Activated B cell treated with CpG ODN at 0.5 μM for 24 hours (primary cell): ENCODE measurements at regions not wholly inside any gene's neighbourhood (a gene's known extent, or its start where the extent isn't known, plus 50 kb on each side); places are given as distances from the start of the nearest gene placed in this dataset.

ENCODE experiments used
- ATAC-seq: fragments of 200-7000 bp; cut with Tn5 transposase; one replicate; pipeline ENCODE4 v1.10.0; 2021; ENCODE audit warnings: low read depth, mild to moderate bottlenecking, moderate library complexity
- CTCF ChIA-PET: fragments of 350-600 bp; sonication (Branson Sonifier 250); formaldehyde crosslinking; loops from one replicate; lab custom pipeline; 2021; ENCODE audit warnings: antibody characterized with exemption; lab: Charles Lee
- POLR2A ChIA-PET: fragments of 350-600 bp; sonication (Branson Sonifier 250); formaldehyde crosslinking; loops from one replicate; lab custom pipeline; 2021; ENCODE audit warnings: antibody characterized with exemption; lab: Charles Lee
- DNase-seq: peaks from one replicate; pipeline ENCODE4 v3.0.0; 2022
- H3K27ac Mint-ChIP-seq: one replicate; pipeline ENCODE4 v1.8.0; 2020; ENCODE audit warnings: mixed read lengths
- H3K27me3 Mint-ChIP-seq: one replicate; pipeline ENCODE4 v1.8.0; 2021; ENCODE audit warnings: mixed read lengths
- H3K36me3 Mint-ChIP-seq: one replicate; pipeline ENCODE4 v1.8.0; 2021; ENCODE audit warnings: low read depth, mixed read lengths
- H3K4me1 Mint-ChIP-seq: one replicate; pipeline ENCODE4 v1.8.0; 2021; ENCODE audit warnings: mixed read lengths
- H3K4me3 Mint-ChIP-seq: one replicate; pipeline ENCODE4 v1.8.0; 2020; ENCODE audit warnings: mild to moderate bottlenecking, mixed read lengths
- H3K9me3 Mint-ChIP-seq: one replicate; pipeline ENCODE4 v1.8.0; 2020; ENCODE audit warnings: mixed read lengths
- intact Hi-C: fragments of 100-400 bp; cut with micrococcal nuclease; formaldehyde crosslinking; loops from one replicate; pipeline ENCODE4 v1.15.1; 2024
- TF ChIP-seq, protein P1 (sequence below): fragments of 200-600 bp; IDR thresholded peaks from one replicate; pipeline ENCODE4 v1.8.0; 2022; ENCODE audit warnings: antibody characterized with exemption, mild to moderate bottlenecking

DNA sequence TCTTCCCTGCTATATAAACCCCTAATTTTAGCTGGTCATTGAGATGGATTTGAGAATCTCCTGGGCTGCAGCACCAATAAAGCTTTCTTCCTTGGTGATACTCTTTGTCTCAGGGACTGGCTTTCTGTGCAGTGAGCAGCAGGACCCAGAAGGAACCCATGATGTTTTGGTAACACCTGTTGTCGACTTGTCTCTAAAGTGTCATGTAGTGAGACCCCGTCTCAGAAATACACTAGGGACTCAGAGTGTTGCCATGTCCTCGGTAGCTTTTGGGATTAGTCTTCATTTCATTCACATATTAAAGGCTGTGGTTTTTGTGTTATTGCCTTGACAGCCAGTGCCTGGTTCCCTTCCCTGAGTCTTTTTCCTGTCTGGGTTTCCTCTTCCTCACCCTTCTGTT, 1078.7 kb downstream of the TBC1D22A start:
- no peak overlapping the region for H3K27ac Mint-ChIP-seq
- intact Hi-C loops, result no loop called here
- TF ChIP-seq, protein P1, sequence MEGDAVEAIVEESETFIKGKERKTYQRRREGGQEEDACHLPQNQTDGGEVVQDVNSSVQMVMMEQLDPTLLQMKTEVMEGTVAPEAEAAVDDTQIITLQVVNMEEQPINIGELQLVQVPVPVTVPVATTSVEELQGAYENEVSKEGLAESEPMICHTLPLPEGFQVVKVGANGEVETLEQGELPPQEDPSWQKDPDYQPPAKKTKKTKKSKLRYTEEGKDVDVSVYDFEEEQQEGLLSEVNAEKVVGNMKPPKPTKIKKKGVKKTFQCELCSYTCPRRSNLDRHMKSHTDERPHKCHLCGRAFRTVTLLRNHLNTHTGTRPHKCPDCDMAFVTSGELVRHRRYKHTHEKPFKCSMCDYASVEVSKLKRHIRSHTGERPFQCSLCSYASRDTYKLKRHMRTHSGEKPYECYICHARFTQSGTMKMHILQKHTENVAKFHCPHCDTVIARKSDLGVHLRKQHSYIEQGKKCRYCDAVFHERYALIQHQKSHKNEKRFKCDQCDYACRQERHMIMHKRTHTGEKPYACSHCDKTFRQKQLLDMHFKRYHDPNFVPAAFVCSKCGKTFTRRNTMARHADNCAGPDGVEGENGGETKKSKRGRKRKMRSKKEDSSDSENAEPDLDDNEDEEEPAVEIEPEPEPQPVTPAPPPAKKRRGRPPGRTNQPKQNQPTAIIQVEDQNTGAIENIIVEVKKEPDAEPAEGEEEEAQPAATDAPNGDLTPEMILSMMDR, result no peak
- ATAC-seq (no peak), DNase-seq (no peak)
- no peaks in the 10 kb centered on the region for H3K36me3 Mint-ChIP-seq
- no peak overlapping the region for H3K4me3 Mint-ChIP-seq
- H3K9me3 Mint-ChIP-seq, result no peaks in the 10 kb centered on the region
- ChIA-PET POLR2A (no interaction called here), CTCF (no interaction called here)
- H3K27me3 Mint-ChIP-seq, result peaks cover 25% of the 10 kb centered on the region
- peaks cover 20% of the 10 kb centered on the region for H3K4me1 Mint-ChIP-seq

DNA sequence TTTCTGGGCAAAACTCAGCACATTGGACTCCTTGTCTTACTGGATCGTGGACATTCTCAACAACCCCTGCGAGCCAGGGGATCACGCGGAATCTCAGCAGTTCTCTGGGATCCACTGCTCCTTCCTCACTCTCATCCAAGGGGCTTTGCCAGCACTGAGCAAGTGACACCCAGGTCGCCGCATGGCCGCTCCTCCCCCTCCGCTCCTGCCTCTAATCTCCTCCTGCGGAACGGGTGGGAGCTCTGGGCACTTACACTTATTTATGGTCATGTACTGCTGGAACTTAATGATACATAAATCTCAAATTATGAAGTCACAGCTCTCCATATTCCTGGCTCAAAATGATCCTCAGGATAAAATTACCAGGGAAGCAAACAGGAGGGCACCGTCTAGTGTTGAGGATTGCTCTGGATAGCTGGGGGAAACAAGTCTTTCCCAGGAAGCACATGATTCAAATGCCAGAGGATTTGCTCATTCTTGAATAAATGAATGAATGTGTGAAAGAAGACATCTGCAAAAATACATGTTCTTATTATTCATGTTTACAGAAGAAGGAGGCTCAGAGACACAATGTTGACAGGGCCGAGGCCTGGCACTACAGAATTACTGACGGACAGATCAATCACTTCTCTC, 1077.3 kb downstream of the TBC1D22A start:
- Mint-ChIP-seq H3K27me3 (peaks cover 21% of the 10 kb centered on the region), H3K36me3 (no peaks in the 10 kb centered on the region), H3K27ac (no peak overlapping the region), H3K4me3 (no peak overlapping the region), H3K9me3 (no peaks in the 10 kb centered on the region), H3K4me1 (peaks cover 20% of the 10 kb centered on the region)
- TF ChIP-seq, protein P1, result no peak
- no peak for DNase-seq
- ChIA-PET POLR2A (no interaction called here), CTCF (no interaction called here)
- no peak for ATAC-seq
- intact Hi-C loops, result no loop called here

DNA sequence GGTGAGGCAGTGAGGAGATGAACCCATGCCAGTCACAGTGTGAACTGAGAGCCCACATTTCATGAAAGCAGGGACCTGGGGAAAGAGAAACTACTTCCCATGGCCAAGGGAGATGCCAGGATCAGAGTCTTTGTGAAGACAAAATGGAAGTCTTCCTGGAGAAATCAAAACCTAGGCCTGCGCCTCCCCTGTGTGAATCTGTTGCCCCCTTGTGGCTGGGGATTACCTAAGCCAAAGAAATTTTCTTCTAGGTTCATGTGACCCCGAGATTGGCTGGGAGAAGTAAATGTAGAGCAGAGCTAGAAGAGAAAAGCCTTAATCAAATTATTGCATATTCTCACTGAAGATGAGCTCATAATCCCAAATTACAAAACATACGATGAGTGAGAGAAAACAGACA, 1075.3 kb downstream of the TBC1D22A start:
- H3K36me3 Mint-ChIP-seq, result no peaks in the 10 kb centered on the region
- peaks cover 28% of the 10 kb centered on the region for H3K27me3 Mint-ChIP-seq
- CTCF ChIA-PET, result no interaction called here
- intact Hi-C loops, result no loop called here
- POLR2A ChIA-PET, result no interaction called here
- H3K4me1 Mint-ChIP-seq, result peaks cover 20% of the 10 kb centered on the region
- H3K9me3 Mint-ChIP-seq, result no peaks in the 10 kb centered on the region
- no peak overlapping the region for H3K4me3 Mint-ChIP-seq
- H3K27ac Mint-ChIP-seq, result no peak overlapping the region
- no peak for DNase-seq
- ATAC-seq, result no peak
- TF ChIP-seq, protein P1, result no peak

DNA sequence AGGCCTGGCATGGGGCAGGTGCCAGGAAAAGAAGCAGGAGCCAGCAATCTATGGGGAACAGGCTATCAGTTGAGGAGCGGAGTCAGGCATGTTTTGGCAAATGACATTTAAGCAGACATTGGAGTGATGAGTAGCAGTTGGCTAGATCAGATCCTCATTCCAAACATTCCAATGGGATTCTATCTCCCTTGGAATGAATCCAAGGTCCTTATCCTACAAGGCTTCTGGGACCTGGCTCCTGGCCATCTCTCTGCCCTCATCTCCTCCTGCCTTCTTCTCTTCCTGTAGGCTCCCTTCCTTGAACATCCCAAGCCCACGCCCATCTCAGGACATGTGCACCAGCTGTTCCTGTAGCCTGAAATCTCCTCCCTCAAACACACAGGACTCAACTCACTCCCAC, 1074.5 kb downstream of the TBC1D22A start:
- no peak for DNase-seq
- Mint-ChIP-seq H3K27me3 (peaks cover 32% of the 10 kb centered on the region), H3K27ac (no peak overlapping the region), H3K4me3 (no peak overlapping the region), H3K4me1 (peaks cover 17% of the 10 kb centered on the region), H3K9me3 (no peaks in the 10 kb centered on the region), H3K36me3 (no peaks in the 10 kb centered on the region)
- intact Hi-C loops, result no loop called here
- TF ChIP-seq, protein P1, result no peak
- ChIA-PET CTCF (no interaction called here), POLR2A (no interaction called here)
- no peak for ATAC-seq

DNA sequence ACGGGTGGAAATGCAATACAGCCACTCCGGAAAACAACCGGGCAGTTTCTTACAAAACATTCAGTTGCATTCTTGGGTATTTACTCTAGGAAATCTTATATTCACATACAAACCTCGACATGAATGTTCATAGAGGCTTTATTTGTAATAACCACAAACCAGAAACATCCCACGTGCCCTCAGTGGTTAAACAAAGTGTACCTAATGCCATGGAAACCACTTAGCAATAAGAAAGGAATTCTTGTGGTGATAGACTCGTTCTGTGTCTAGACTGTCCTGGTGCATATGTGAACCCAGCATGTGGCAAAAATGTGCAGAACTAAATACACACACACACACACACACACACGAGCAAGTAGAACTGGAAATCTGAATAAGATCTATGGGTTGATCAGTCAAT, 1073.3 kb downstream of the TBC1D22A start:
- Mint-ChIP-seq H3K4me3 (no peak overlapping the region), H3K9me3 (no peaks in the 10 kb centered on the region), H3K27me3 (peaks cover 23% of the 10 kb centered on the region), H3K27ac (no peak overlapping the region), H3K4me1 (peaks cover 5% of the 10 kb centered on the region), H3K36me3 (no peaks in the 10 kb centered on the region)
- DNase-seq (no peak), ATAC-seq (no peak)
- ChIA-PET POLR2A (no interaction called here), CTCF (no interaction called here)
- intact Hi-C loops, result no loop called here
- TF ChIP-seq, protein P1, result no peak
